Panc1 (cell line): ENCODE measurements at regions not wholly inside any gene's neighbourhood (a gene's known extent, or its start where the extent isn't known, plus 50 kb on each side); places are given as distances from the start of the nearest gene placed in this dataset.

ENCODE experiments used
- ATAC-seq: fragments of 200-7000 bp; cut with Tn5 transposase; 2 replicates; pipeline ENCODE4 v1.9.1; 2020; ENCODE audit warnings: mild to moderate bottlenecking, moderate library complexity
- BruUV-seq: library from RNA; stranded (reverse); fragments of 400-500 nt; replicated peaks from 2 replicates; lab custom pipeline; 2021; lab: Mats Ljungman, UMichigan
- CTCF ChIA-PET: fragments of 300-600 bp; sonication (Branson Sonifier 250); formaldehyde crosslinking; loops from one replicate; lab custom pipeline; 2022; ENCODE audit warnings: antibody characterized with exemption; lab: Charles Lee
- POLR2A ChIA-PET: fragments of 300-600 bp; sonication (Branson Sonifier 250); formaldehyde crosslinking; loops from one replicate; lab custom pipeline; 2022; ENCODE audit warnings: antibody characterized with exemption; lab: Charles Lee
- DNase-seq: peaks from one replicate; pipeline ENCODE4 v3.0.0-alpha.2; 2010; ENCODE audit warnings: low read depth, low spot score
- H3K27ac ChIP-seq: 2 replicates; pipeline ENCODE4 v1.5.1; 2011; ENCODE audit warnings: mild to moderate bottlenecking, low read length, inconsistent platforms
- H3K27me3 ChIP-seq: fragments of 200-500 bp; sonication (Bioruptor generic); 2 replicates; pipeline ENCODE4 v1.6.0; 2014; ENCODE audit warnings: low read length, inconsistent platforms; ENCODE audit not compliant: control insufficient read depth, insufficient read depth
- H3K36me3 ChIP-seq: fragments of 200-500 bp; sonication (Bioruptor generic); 2 replicates; pipeline ENCODE4 v1.5.1; 2014; ENCODE audit warnings: inconsistent platforms, mild to moderate bottlenecking, low read length, moderate library complexity; ENCODE audit not compliant: control insufficient read depth, insufficient read depth
- H3K4me1 ChIP-seq: 2 replicates; pipeline ENCODE4 v1.5.1; 2011; ENCODE audit warnings: inconsistent platforms, mild to moderate bottlenecking, low read length, moderate library complexity; ENCODE audit not compliant: control insufficient read depth, insufficient read depth
- H3K4me3 ChIP-seq, 2 experiments: 2 replicates each; pipeline ENCODE4 v1.5.1; 2011 to 2012; ENCODE audit warnings: low read depth in 2 of 2, low read length in 2 of 2, mild to moderate bottlenecking in 2 of 2, inconsistent platforms in 1 of 2, moderate library complexity in 1 of 2
- H3K9me3 ChIP-seq: fragments of 200-500 bp; sonication (Bioruptor generic); 2 replicates; pipeline ENCODE4 v1.5.1; 2014; ENCODE audit warnings: low read depth, mild to moderate bottlenecking, inconsistent platforms, low read length, moderate library complexity; ENCODE audit not compliant: control insufficient read depth, insufficient read depth
- POLR2AphosphoS5 ChIP-seq: IDR thresholded peaks from 2 replicates; pipeline ENCODE4 v1.6.1; 2012; ENCODE audit warnings: mild to moderate bottlenecking, low read depth, low read length, moderate library complexity
- SIN3A ChIP-seq: IDR thresholded peaks from 2 replicates; pipeline ENCODE4 v1.6.1; 2012; ENCODE audit warnings: low read depth, mild to moderate bottlenecking, low read length, moderate library complexity, borderline replicate concordance; ENCODE audit not compliant: insufficient read depth
- TCF7L2 ChIP-seq: IDR thresholded peaks from 2 replicates; pipeline ENCODE4 v1.6.1; 2011; ENCODE audit warnings: mild to moderate bottlenecking, low read depth, low read length, inconsistent platforms
- in situ Hi-C: cut with HindIII; loops from 2 replicates; pipeline ENCODE4 v1.10.0; 2016; ENCODE audit warnings: low sequenced_read_pairs, low pct_unique_long_range_greater_than_20kb
- intact Hi-C: fragments of 100-400 bp; cut with micrococcal nuclease; formaldehyde crosslinking; loops from one replicate; pipeline ENCODE4 v1.10.0; 2022; ENCODE audit not compliant: unreplicated experiment
- TF ChIP-seq, protein P1 (sequence below), 2 experiments: IDR thresholded peaks; 2 replicates each; pipeline ENCODE4 v1.6.1; 2011 to 2012; ENCODE audit warnings: low read depth in 2 of 2, control low read depth in 1 of 2, low read length in 1 of 2, mild to moderate bottlenecking in 1 of 2, moderate library complexity in 1 of 2; ENCODE audit not compliant: insufficient read depth in 1 of 2
- TF ChIP-seq, protein P2 (sequence below): fragments of 450-650 bp; IDR thresholded peaks from 2 replicates; pipeline ENCODE4 v1.5.1; 2017; ENCODE audit warnings: mild to moderate bottlenecking

DNA sequence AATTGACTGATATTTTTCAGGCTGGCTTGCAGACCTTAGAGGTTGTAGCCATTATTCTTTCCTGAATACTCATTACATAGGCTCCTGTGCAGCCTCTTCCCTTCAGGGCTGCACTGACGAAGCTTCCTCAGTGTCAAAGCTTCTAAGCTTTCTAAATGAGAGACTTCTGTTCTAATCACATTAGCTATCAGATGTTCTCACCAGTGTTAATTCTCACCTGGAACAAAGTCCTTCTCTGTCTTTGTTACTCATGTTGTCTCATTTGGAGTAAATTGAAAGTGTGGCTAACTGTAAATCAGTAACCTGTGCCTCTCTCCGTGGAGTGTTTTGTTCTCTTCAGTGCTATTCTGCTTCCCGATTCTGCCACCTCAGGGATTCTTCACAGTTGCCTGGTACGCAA, 76.9 kb downstream of the MC4R start:
- CTCF ChIA-PET = no interaction called here
- ATAC-seq = no peak
- H3K4me1 ChIP-seq = no peaks in the 10 kb centered on the region
- in situ Hi-C loops = no loop called here
- POLR2A ChIA-PET = no interaction called here
- BruUV-seq = no TSS peak
- H3K4me3 ChIP-seq = no peak overlapping the region
- no peaks in the 10 kb centered on the region for H3K27me3 ChIP-seq
- no peaks in the 10 kb centered on the region for H3K9me3 ChIP-seq
- intact Hi-C loops = no loop called here
- no peaks in the 10 kb centered on the region for H3K36me3 ChIP-seq
- no peak for DNase-seq
- no peak for TF ChIP-seq TCF7L2
- H3K27ac ChIP-seq = no peak overlapping the region

DNA sequence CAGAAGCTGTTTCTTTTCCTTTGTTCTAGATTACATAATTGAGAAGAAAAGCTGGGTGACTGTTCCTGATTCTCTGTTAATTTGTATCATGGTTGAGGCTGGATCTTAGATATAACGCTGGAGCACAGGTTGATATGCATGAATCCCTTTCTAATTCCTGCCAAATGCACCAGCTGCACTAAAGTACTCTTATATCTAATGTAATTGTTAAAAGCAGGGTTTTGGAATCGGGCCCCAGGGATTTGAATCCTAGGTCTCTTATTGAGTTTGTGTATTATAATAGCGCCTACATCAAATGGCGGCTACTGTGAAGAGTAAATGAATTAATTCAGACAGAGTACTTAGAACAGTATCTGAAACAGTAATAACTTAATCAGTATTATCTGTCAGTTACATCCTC, 80.4 kb downstream of the MC4R start:
- no peaks in the 10 kb centered on the region for H3K36me3 ChIP-seq
- no peaks in the 10 kb centered on the region for H3K4me1 ChIP-seq
- TF ChIP-seq TCF7L2 = no peak
- no peak for TF ChIP-seq SIN3A
- TF ChIP-seq, protein P1, sequence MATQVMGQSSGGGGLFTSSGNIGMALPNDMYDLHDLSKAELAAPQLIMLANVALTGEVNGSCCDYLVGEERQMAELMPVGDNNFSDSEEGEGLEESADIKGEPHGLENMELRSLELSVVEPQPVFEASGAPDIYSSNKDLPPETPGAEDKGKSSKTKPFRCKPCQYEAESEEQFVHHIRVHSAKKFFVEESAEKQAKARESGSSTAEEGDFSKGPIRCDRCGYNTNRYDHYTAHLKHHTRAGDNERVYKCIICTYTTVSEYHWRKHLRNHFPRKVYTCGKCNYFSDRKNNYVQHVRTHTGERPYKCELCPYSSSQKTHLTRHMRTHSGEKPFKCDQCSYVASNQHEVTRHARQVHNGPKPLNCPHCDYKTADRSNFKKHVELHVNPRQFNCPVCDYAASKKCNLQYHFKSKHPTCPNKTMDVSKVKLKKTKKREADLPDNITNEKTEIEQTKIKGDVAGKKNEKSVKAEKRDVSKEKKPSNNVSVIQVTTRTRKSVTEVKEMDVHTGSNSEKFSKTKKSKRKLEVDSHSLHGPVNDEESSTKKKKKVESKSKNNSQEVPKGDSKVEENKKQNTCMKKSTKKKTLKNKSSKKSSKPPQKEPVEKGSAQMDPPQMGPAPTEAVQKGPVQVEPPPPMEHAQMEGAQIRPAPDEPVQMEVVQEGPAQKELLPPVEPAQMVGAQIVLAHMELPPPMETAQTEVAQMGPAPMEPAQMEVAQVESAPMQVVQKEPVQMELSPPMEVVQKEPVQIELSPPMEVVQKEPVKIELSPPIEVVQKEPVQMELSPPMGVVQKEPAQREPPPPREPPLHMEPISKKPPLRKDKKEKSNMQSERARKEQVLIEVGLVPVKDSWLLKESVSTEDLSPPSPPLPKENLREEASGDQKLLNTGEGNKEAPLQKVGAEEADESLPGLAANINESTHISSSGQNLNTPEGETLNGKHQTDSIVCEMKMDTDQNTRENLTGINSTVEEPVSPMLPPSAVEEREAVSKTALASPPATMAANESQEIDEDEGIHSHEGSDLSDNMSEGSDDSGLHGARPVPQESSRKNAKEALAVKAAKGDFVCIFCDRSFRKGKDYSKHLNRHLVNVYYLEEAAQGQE (IDR thresholded peaks at IDR 0.05; ENCODE audit: insufficient read depth in 1 of 2, low read depth in 2 of 2, low read length in 1 of 2) = no peak
- TF ChIP-seq, protein P2, sequence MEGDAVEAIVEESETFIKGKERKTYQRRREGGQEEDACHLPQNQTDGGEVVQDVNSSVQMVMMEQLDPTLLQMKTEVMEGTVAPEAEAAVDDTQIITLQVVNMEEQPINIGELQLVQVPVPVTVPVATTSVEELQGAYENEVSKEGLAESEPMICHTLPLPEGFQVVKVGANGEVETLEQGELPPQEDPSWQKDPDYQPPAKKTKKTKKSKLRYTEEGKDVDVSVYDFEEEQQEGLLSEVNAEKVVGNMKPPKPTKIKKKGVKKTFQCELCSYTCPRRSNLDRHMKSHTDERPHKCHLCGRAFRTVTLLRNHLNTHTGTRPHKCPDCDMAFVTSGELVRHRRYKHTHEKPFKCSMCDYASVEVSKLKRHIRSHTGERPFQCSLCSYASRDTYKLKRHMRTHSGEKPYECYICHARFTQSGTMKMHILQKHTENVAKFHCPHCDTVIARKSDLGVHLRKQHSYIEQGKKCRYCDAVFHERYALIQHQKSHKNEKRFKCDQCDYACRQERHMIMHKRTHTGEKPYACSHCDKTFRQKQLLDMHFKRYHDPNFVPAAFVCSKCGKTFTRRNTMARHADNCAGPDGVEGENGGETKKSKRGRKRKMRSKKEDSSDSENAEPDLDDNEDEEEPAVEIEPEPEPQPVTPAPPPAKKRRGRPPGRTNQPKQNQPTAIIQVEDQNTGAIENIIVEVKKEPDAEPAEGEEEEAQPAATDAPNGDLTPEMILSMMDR = no peak
- no peak for TF ChIP-seq POLR2AphosphoS5
- no peaks in the 10 kb centered on the region for H3K9me3 ChIP-seq
- no peaks in the 10 kb centered on the region for H3K27me3 ChIP-seq
- in situ Hi-C loops = no loop called here
- ChIA-PET CTCF (no interaction called here), POLR2A (no interaction called here)
- no peak overlapping the region for H3K4me3 ChIP-seq
- DNase-seq (no peak), ATAC-seq (no peak)
- intact Hi-C loops = no loop called here
- H3K27ac ChIP-seq = no peak overlapping the region
- no TSS peak for BruUV-seq

DNA sequence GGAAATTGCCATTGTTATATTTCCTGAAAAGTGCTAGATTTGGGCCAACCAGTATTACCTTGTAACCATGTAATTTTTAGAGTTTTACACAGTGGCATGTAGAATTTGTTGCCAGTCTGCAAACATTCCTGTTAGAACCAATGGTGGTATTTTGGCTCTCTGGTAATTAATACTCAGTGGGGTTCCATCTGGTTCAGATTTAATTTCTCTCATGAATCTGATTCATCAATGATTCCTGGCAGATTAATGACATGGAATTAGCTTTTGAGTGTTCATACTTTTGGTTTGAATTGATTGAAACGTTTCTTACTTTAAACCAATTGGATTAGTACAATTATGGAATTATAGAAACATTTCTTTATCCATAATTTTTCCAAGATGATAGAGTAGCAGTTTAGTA, 93.2 kb downstream of the MC4R start:
- in situ Hi-C loops = no loop called here
- Histone ChIP-seq H3K27ac (no peak overlapping the region), H3K27me3 (no peaks in the 10 kb centered on the region), H3K36me3 (no peaks in the 10 kb centered on the region), H3K4me1 (no peaks in the 10 kb centered on the region), H3K9me3 (no peaks in the 10 kb centered on the region), H3K4me3 (no peak overlapping the region)
- ChIA-PET POLR2A (no interaction called here), CTCF (no interaction called here)
- ATAC-seq = no peak
- DNase-seq = no peak
- no peak for TF ChIP-seq POLR2AphosphoS5
- TF ChIP-seq, protein P2 = no peak
- no peak for TF ChIP-seq TCF7L2
- no peak for TF ChIP-seq SIN3A
- TF ChIP-seq, protein P1 (IDR thresholded peaks at IDR 0.05; ENCODE audit: insufficient read depth in 1 of 2, low read depth in 2 of 2, low read length in 1 of 2) = no peak
- BruUV-seq = no TSS peak
- intact Hi-C loops = no loop called here
